ENCODE measurements at regions not wholly inside any gene's neighbourhood (a gene's known extent, or its start where the extent isn't known, plus 50 kb on each side); places are given as distances from the start of the nearest gene placed in this dataset.

GRCh38 chr13:63420685-63421084 lies 2005.0 kb upstream of the PCDH20 start:
- TF ChIP-seq CTCF (IDR thresholded peaks at IDR 0.05; ENCODE audit: poor library complexity) (no peak), EZH2 (IDR thresholded peaks at IDR 0.05; ENCODE audit: borderline replicate concordance) (no peak)

Data from hepatocyte (in vitro differentiated cells).